Trophoblast cell (in vitro differentiated cells and primary cell): ENCODE measurements at regions not wholly inside any gene's neighbourhood (a gene's known extent, or its start where the extent isn't known, plus 50 kb on each side); places are given as distances from the start of the nearest gene placed in this dataset.

Source experiments
- DNase-seq, 2 donors: peaks; one replicate each; pipeline ENCODE4 v3.0.0-alpha.2; 2016
- H2AFZ ChIP-seq: 2 replicates; pipeline ENCODE4 v1.6.1; 2013; ENCODE audit warnings: low read length, moderate library complexity, mild to moderate bottlenecking; ENCODE audit not compliant: insufficient read depth, poor library complexity
- H2AK5ac ChIP-seq: 2 replicates; pipeline ENCODE4 v1.6.1; 2013; ENCODE audit warnings: mild to moderate bottlenecking, low read length
- H2BK120ac ChIP-seq: 2 replicates; pipeline ENCODE4 v1.6.1; 2013; ENCODE audit warnings: low read length, mild to moderate bottlenecking, moderate library complexity; ENCODE audit not compliant: insufficient read depth, poor library complexity
- H2BK12ac ChIP-seq: 2 replicates; pipeline ENCODE4 v1.6.1; 2013; ENCODE audit warnings: mild to moderate bottlenecking, low read length, moderate library complexity
- H2BK5ac ChIP-seq: 2 replicates; pipeline ENCODE4 v1.6.1; 2013; ENCODE audit warnings: low read length, low read depth, moderate library complexity, mild to moderate bottlenecking; ENCODE audit not compliant: poor library complexity
- H3K14ac ChIP-seq: 2 replicates; pipeline ENCODE4 v1.6.1; 2013; ENCODE audit warnings: mild to moderate bottlenecking, low read length
- H3K18ac ChIP-seq: 2 replicates; pipeline ENCODE4 v1.6.1; 2013; ENCODE audit warnings: mild to moderate bottlenecking, low read length
- H3K23ac ChIP-seq: 2 replicates; pipeline ENCODE4 v1.6.1; 2013; ENCODE audit warnings: low read length
- H3K27ac ChIP-seq: 2 replicates; pipeline ENCODE4 v1.5.1; 2013; ENCODE audit warnings: low read depth, mild to moderate bottlenecking, inconsistent platforms, low read length, moderate library complexity
- H3K27me3 ChIP-seq: 2 replicates; pipeline ENCODE4 v1.6.1; 2013; ENCODE audit warnings: inconsistent platforms, mild to moderate bottlenecking, low read length, moderate library complexity; ENCODE audit not compliant: insufficient read depth
- H3K36me3 ChIP-seq, 2 experiments: 1 replicate in 1 of 2; 2 replicates in 1 of 2; pipeline ENCODE4 v1.6.1; 2013; ENCODE audit warnings: low read length in 2 of 2, mild to moderate bottlenecking in 2 of 2, moderate library complexity in 1 of 2; ENCODE audit not compliant: insufficient read depth in 2 of 2, control insufficient read depth in 1 of 2
- H3K4ac ChIP-seq: 2 replicates; pipeline ENCODE4 v1.6.1; 2013; ENCODE audit warnings: low read depth, mild to moderate bottlenecking, low read length, moderate library complexity
- H3K4me1 ChIP-seq, 2 experiments: 1 replicate in 1 of 2; 2 replicates in 1 of 2; pipeline ENCODE4 v1.6.1; 2013; ENCODE audit warnings: low read length in 2 of 2, mild to moderate bottlenecking in 2 of 2, moderate library complexity in 1 of 2; ENCODE audit not compliant: insufficient read depth in 2 of 2, control insufficient read depth in 1 of 2
- H3K4me2 ChIP-seq: 2 replicates; pipeline ENCODE4 v1.6.1; 2013; ENCODE audit warnings: inconsistent platforms, mild to moderate bottlenecking, low read length, moderate library complexity
- H3K4me3 ChIP-seq: 2 replicates; pipeline ENCODE4 v1.5.1; 2013; ENCODE audit warnings: mild to moderate bottlenecking, low read depth, low read length, inconsistent platforms
- H3K79me1 ChIP-seq: one replicate; pipeline ENCODE4 v1.6.1; 2013; ENCODE audit warnings: low read length
- H3K79me2 ChIP-seq: 2 replicates; pipeline ENCODE4 v1.6.1; 2013; ENCODE audit warnings: low read length, mild to moderate bottlenecking; ENCODE audit not compliant: control insufficient read depth, insufficient read depth, poor library complexity
- H3K9ac ChIP-seq: 2 replicates; pipeline ENCODE4 v1.6.1; 2013; ENCODE audit warnings: mild to moderate bottlenecking, low read length
- H3K9me3 ChIP-seq: 2 replicates; pipeline ENCODE4 v1.6.1; 2013; ENCODE audit warnings: low read depth, mild to moderate bottlenecking, control low read depth, inconsistent platforms, low read length; ENCODE audit not compliant: insufficient read depth
- H4K12ac ChIP-seq: 2 replicates; pipeline ENCODE4 v1.6.1; 2013; ENCODE audit warnings: low read depth, mild to moderate bottlenecking, low read length, moderate library complexity
- H4K8ac ChIP-seq: 2 replicates; pipeline ENCODE4 v1.6.1; 2013; ENCODE audit warnings: low read depth, mild to moderate bottlenecking, low read length, moderate library complexity
- H4K91ac ChIP-seq: one replicate; pipeline ENCODE4 v1.6.1; 2013; ENCODE audit warnings: low read depth, mild to moderate bottlenecking, low read length, moderate library complexity
- WGBS: extraction: QIAGEN DNeasy Blood & Tissue Kit; methylation state at CpG from one replicate; pipeline ENCODE4 v1.1.7; 2013; ENCODE audit warnings: missing lambda C conversion rate; ENCODE audit not compliant: insufficient read length, insufficient coverage; ENCODE audit errors: extremely low coverage; 5-methylcytosine and 5-hydroxymethylcytosine counted together

- Histone ChIP-seq H4K8ac (no peak overlapping the region), H4K12ac (no peak overlapping the region), H3K14ac (no peak overlapping the region), H3K4ac (no peak overlapping the region), H4K91ac (no peak overlapping the region), H3K4me3 (no peak overlapping the region), H3K23ac (no peak overlapping the region), H3K27me3 (no peaks in the 10 kb centered on the region), H3K9ac (no peak overlapping the region), H2AK5ac (no peak overlapping the region), H3K36me3 (no peaks in the 10 kb centered on the region), H3K4me2 (no peak overlapping the region), H3K79me1 (no peaks in the 10 kb centered on the region), H2AFZ (no peak overlapping the region), H3K79me2 (no peaks in the 10 kb centered on the region), H3K9me3 (no peaks in the 10 kb centered on the region), H2BK12ac (no peak overlapping the region), H2BK5ac (no peak overlapping the region), H3K4me1 (no peaks in the 10 kb centered on the region), H3K18ac (no peak overlapping the region), H3K27ac (no peak overlapping the region), H2BK120ac (no peak overlapping the region)
- WGBS = no CpG with 5 or more reads among the region's 3 CpGs
- DNase-seq = no peak
Observed at GRCh38 chr11:26040339-26040738, 291.6 kb upstream of the ANO3 start.

GRCh38 chr11:26042113-26042512 lies 289.8 kb upstream of the ANO3 start:
- Histone ChIP-seq H3K36me3 (no peaks in the 10 kb centered on the region), H3K9me3 (no peaks in the 10 kb centered on the region), H3K79me1 (no peaks in the 10 kb centered on the region), H2BK12ac (no peak overlapping the region), H3K27me3 (no peaks in the 10 kb centered on the region), H3K79me2 (no peaks in the 10 kb centered on the region), H3K4me1 (no peaks in the 10 kb centered on the region), H3K14ac (no peak overlapping the region), H4K91ac (no peak overlapping the region), H3K27ac (no peak overlapping the region), H2AK5ac (no peak overlapping the region), H4K8ac (no peak overlapping the region), H3K4me3 (no peak overlapping the region), H3K4me2 (no peak overlapping the region), H3K4ac (no peak overlapping the region), H2AFZ (no peak overlapping the region), H3K9ac (no peak overlapping the region), H4K12ac (no peak overlapping the region), H2BK5ac (no peak overlapping the region), H3K23ac (no peak overlapping the region), H3K18ac (no peak overlapping the region), H2BK120ac (no peak overlapping the region)
- DNase-seq = no peak
- WGBS = no CpG with 5 or more reads among the region's 7 CpGs

GRCh38 chr11:26043665-26044064 lies 288.3 kb upstream of the ANO3 start:
- Histone ChIP-seq H3K27ac (no peak overlapping the region), H3K4me3 (no peak overlapping the region)

GRCh38 chr11:26044389-26044788 lies 287.5 kb upstream of the ANO3 start:
- Histone ChIP-seq H2BK5ac (no peak overlapping the region), H4K8ac (no peak overlapping the region), H3K27ac (no peak overlapping the region), H3K4me1 (no peaks in the 10 kb centered on the region), H3K14ac (no peak overlapping the region), H3K4me3 (no peak overlapping the region), H3K9me3 (no peaks in the 10 kb centered on the region), H3K18ac (no peak overlapping the region), H4K12ac (no peak overlapping the region), H3K79me1 (no peaks in the 10 kb centered on the region), H2BK12ac (no peak overlapping the region), H3K4me2 (no peak overlapping the region), H3K79me2 (no peaks in the 10 kb centered on the region), H2AFZ (no peak overlapping the region), H3K4ac (no peak overlapping the region), H4K91ac (no peak overlapping the region), H3K23ac (no peak overlapping the region), H2BK120ac (no peak overlapping the region), H3K36me3 (no peaks in the 10 kb centered on the region), H3K9ac (no peak overlapping the region), H2AK5ac (no peak overlapping the region), H3K27me3 (no peaks in the 10 kb centered on the region)
- WGBS = no CpG with 5 or more reads among the region's 1 CpG
- DNase-seq = no peak

More at GRCh38 chr11:26043665-26044064, 288.3 kb upstream of the ANO3 start:
- WGBS = no CpG with 5 or more reads among the region's 1 CpG
- Histone ChIP-seq H4K12ac (no peak overlapping the region), H3K79me1 (no peaks in the 10 kb centered on the region), H3K18ac (no peak overlapping the region), H2AFZ (no peak overlapping the region), H3K14ac (no peak overlapping the region), H3K4me2 (no peak overlapping the region), H2BK120ac (no peak overlapping the region), H2BK12ac (no peak overlapping the region), H3K9ac (no peak overlapping the region), H4K8ac (no peak overlapping the region), H4K91ac (no peak overlapping the region), H2AK5ac (no peak overlapping the region), H2BK5ac (no peak overlapping the region), H3K36me3 (no peaks in the 10 kb centered on the region), H3K23ac (no peak overlapping the region), H3K9me3 (no peaks in the 10 kb centered on the region), H3K79me2 (no peaks in the 10 kb centered on the region), H3K27me3 (no peaks in the 10 kb centered on the region), H3K4ac (no peak overlapping the region), H3K4me1 (no peaks in the 10 kb centered on the region)
- DNase-seq = no peak
